Right lung (tissue), 2 donors: ENCODE measurements at regions not wholly inside any gene's neighbourhood (a gene's known extent, or its start where the extent isn't known, plus 50 kb on each side); places are given as distances from the start of the nearest gene placed in this dataset.

Experiments
- DNase-seq, 2 donors: peaks; one replicate each; pipeline ENCODE4 v3.0.0-alpha.2; 2013

GRCh38 chr7:53965716-53966115, 576.5 kb upstream of the VSTM2A start:
- no peak for DNase-seq

GRCh38 chr7:53983480-53983879, 558.7 kb upstream of the VSTM2A start:
- DNase-seq = no peak

- no peak for DNase-seq
Measured at GRCh38 chr7:53984776-53985175, 557.4 kb upstream of the VSTM2A start.

- no peak for DNase-seq
Measured at GRCh38 chr7:53988376-53988775, 553.8 kb upstream of the VSTM2A start.

GRCh38 chr7:53993224-53993623, 549.0 kb upstream of the VSTM2A start:
- DNase-seq = no peak

GRCh38 chr7:53996876-53997275, 545.3 kb upstream of the VSTM2A start:
- DNase-seq = no peak

- no peak for DNase-seq
Measured at GRCh38 chr7:54014765-54015164, 527.4 kb upstream of the VSTM2A start.

- DNase-seq = no peak
Measured at GRCh38 chr7:54015251-54015650, 526.9 kb upstream of the VSTM2A start.

- no peak for DNase-seq
Measured at GRCh38 chr7:54037873-54038272, 504.3 kb upstream of the VSTM2A start.

- DNase-seq = no peak
Measured at GRCh38 chr7:54060643-54061042, 481.5 kb upstream of the VSTM2A start.

- DNase-seq = no peak
Measured at GRCh38 chr7:54066643-54067042, 475.5 kb upstream of the VSTM2A start.

- DNase-seq = no peak
Measured at GRCh38 chr7:54069843-54070242, 472.3 kb upstream of the VSTM2A start.

GRCh38 chr7:54072710-54073109, 469.5 kb upstream of the VSTM2A start:
- no peak for DNase-seq

- no peak for DNase-seq
Measured at GRCh38 chr7:54076616-54077015, 465.6 kb upstream of the VSTM2A start.

GRCh38 chr7:54080525-54080924, 461.6 kb upstream of the VSTM2A start:
- DNase-seq = no peak

- DNase-seq = no peak
Measured at GRCh38 chr7:54080971-54081370, 461.2 kb upstream of the VSTM2A start.

- no peak for DNase-seq
Measured at GRCh38 chr7:54084340-54084739, 457.8 kb upstream of the VSTM2A start.

GRCh38 chr7:54090652-54091213, 451.4 kb upstream of the VSTM2A start:
- no peak for DNase-seq

- DNase-seq = no peak
Measured at GRCh38 chr7:54091322-54091721, 450.9 kb upstream of the VSTM2A start.

GRCh38 chr7:54097886-54098285, 444.3 kb upstream of the VSTM2A start:
- DNase-seq = no peak

- no peak for DNase-seq
Measured at GRCh38 chr7:54109501-54109900, 432.7 kb upstream of the VSTM2A start.

GRCh38 chr7:54111814-54112511, 430.2 kb upstream of the VSTM2A start:
- DNase-seq = peak in 1 of 2 donors; percentile 0

- DNase-seq = no peak
Measured at GRCh38 chr7:54112567-54112966, 429.6 kb upstream of the VSTM2A start.
